SK-N-SH (cell line): ENCODE measurements at regions not wholly inside any gene's neighbourhood (a gene's known extent, or its start where the extent isn't known, plus 50 kb on each side); places are given as distances from the start of the nearest gene placed in this dataset.

ENCODE experiments used
- CTCF ChIA-PET: fragments of 300-600, 350-600 bp; formaldehyde crosslinking; extraction: SDS; loops from one replicate; lab custom pipeline; 2021; lab: Yijun Ruan, JAX
- POLR2A ChIA-PET: fragments of 350-600 bp; sonication (Branson Sonifier 250); formaldehyde crosslinking; extraction: SDS; loops from one replicate; lab custom pipeline; 2020; ENCODE audit warnings: antibody characterized with exemption, inconsistent platforms; lab: Yijun Ruan, JAX
- DNase-seq: peaks from one replicate; pipeline ENCODE4 v3.0.0; 2012
- H2AFZ ChIP-seq: fragments of 200-600 bp; sonication (generic); 2 replicates; pipeline ENCODE4 v1.8.1; 2016; ENCODE audit warnings: antibody characterized with exemption, mild to moderate bottlenecking, low read depth
- H3F3A ChIP-seq: fragments of 200-600 bp; sonication (generic); replicated peaks from 2 replicates; pipeline ENCODE3; 2016; ENCODE audit warnings: antibody characterized with exemption, mild to moderate bottlenecking; ENCODE audit not compliant: insufficient read depth
- H3K27ac ChIP-seq, 2 experiments: fragments of 200-500 bp in 1 of 2; fragments of 200-600 bp in 1 of 2; sonication (Bioruptor generic) in 1 of 2; sonication (generic), shearing (Covaris generic) in 1 of 2; 2 replicates each; pipeline versions ENCODE4 v1.5.1 to v1.6.1; 2014 to 2016; ENCODE audit warnings: low read depth in 2 of 2, inconsistent platforms in 1 of 2, low read length in 1 of 2, mild to moderate bottlenecking in 1 of 2, mixed read lengths in 1 of 2
- H3K27me3 ChIP-seq: fragments of 200-600 bp; sonication (generic), shearing (Covaris generic); 2 replicates; pipeline ENCODE4 v1.6.1; 2016; ENCODE audit warnings: mixed run types; ENCODE audit not compliant: insufficient read depth
- H3K36me3 ChIP-seq, 2 experiments: fragments of 200-500 bp in 1 of 2; fragments of 200-600 bp in 1 of 2; sonication (Bioruptor generic) in 1 of 2; sonication (generic) in 1 of 2; replicated peaks in 1 of 2; 2 replicates each; pipeline versions ENCODE3 to v1.5.1; 2014 to 2016; ENCODE audit warnings: low read length in 1 of 2, mild to moderate bottlenecking in 1 of 2; ENCODE audit not compliant: insufficient read depth in 2 of 2, control insufficient read depth in 1 of 2
- H3K4me1 ChIP-seq, 2 experiments: fragments of 200-500 bp in 1 of 2; fragments of 200-600 bp in 1 of 2; sonication (Bioruptor generic) in 1 of 2; sonication (generic), shearing (Covaris generic) in 1 of 2; 2 replicates each; pipeline versions ENCODE4 v1.5.1 to v1.6.1; 2014 to 2016; ENCODE audit warnings: low read depth in 1 of 2, low read length in 1 of 2, mixed run types in 1 of 2; ENCODE audit not compliant: insufficient read depth in 2 of 2, control insufficient read depth in 1 of 2
- H3K4me2 ChIP-seq: fragments of 200-600 bp; sonication (generic), shearing (Covaris generic); 2 replicates; pipeline ENCODE4 v1.6.1; 2017; ENCODE audit warnings: mixed run types
- H3K4me3 ChIP-seq, 2 experiments: fragments of 200-500 bp in 1 of 2; fragments of 200-600 bp in 1 of 2; sonication (Bioruptor generic) in 1 of 2; sonication (generic), shearing (Covaris generic) in 1 of 2; 2 replicates each; pipeline versions ENCODE4 v1.5.1 to v1.8.1; 2014 to 2016; ENCODE audit warnings: low read depth in 2 of 2, inconsistent platforms in 1 of 2, low read length in 1 of 2, mild to moderate bottlenecking in 1 of 2, mixed read lengths in 1 of 2, moderate library complexity in 1 of 2
- H3K79me2 ChIP-seq: fragments of 200-600 bp; sonication (generic); 2 replicates; pipeline ENCODE4 v1.8.1; 2017; ENCODE audit warnings: mild to moderate bottlenecking; ENCODE audit not compliant: insufficient read depth
- H3K9ac ChIP-seq: fragments of 200-600 bp; sonication (generic); 2 replicates; pipeline ENCODE4 v1.6.1; 2017; ENCODE audit warnings: mixed run types
- H3K9me2 ChIP-seq: fragments of 200-600 bp; sonication (generic); 2 replicates; pipeline ENCODE4 v1.6.1; 2017; ENCODE audit warnings: mixed run types
- H3K9me3 ChIP-seq: fragments of 200-600 bp; sonication (generic); 2 replicates; pipeline ENCODE4 v1.6.1; 2017; ENCODE audit warnings: mixed run types, mild to moderate bottlenecking, moderate library complexity
- H4K20me1 ChIP-seq: fragments of 200-600 bp; sonication (generic); 2 replicates; pipeline ENCODE4 v1.6.1; 2017; ENCODE audit warnings: mild to moderate bottlenecking, mixed run types; ENCODE audit not compliant: insufficient read depth
- CTCF ChIP-seq: fragments of 200-600 bp; sonication (generic); IDR thresholded peaks from 2 replicates; pipeline ENCODE4 v1.6.1; 2017; ENCODE audit warnings: antibody characterized with exemption, mild to moderate bottlenecking, moderate library complexity
- EZH2phosphoT487 ChIP-seq: fragments of 200-600 bp; sonication (generic); IDR thresholded peaks from 2 replicates; pipeline ENCODE4 v1.6.1; 2017; ENCODE audit warnings: low read depth, mixed run types, mild to moderate bottlenecking, antibody characterized with exemption, moderate library complexity, borderline replicate concordance
- FOSL2 ChIP-seq: IDR thresholded peaks from 2 replicates; pipeline ENCODE4 v1.4.0; 2012; ENCODE audit warnings: low read depth, mild to moderate bottlenecking, moderate library complexity, borderline replicate concordance
- FOXJ3 ChIP-seq: sonication (generic); formaldehyde crosslinking; IDR thresholded peaks from 2 replicates; pipeline ENCODE4 v1.5.1; 2020; ENCODE audit warnings: mild to moderate bottlenecking, missing genetic modification reagents
- FOXM1 ChIP-seq: IDR thresholded peaks from 2 replicates; pipeline ENCODE4 v1.4.0; 2012; ENCODE audit warnings: low read depth, mild to moderate bottlenecking
- IRF3 ChIP-seq: fragments of 150-350 bp; IDR thresholded peaks from 2 replicates; pipeline ENCODE4 v1.6.1; 2016; ENCODE audit warnings: mild to moderate bottlenecking, low read depth, low read length
- JUND ChIP-seq: IDR thresholded peaks from 2 replicates; pipeline ENCODE4 v1.4.0; 2012
- MAX ChIP-seq: IDR thresholded peaks from 2 replicates; pipeline ENCODE4 v1.4.0; 2012; ENCODE audit warnings: low read depth
- NFIC ChIP-seq: IDR thresholded peaks from 2 replicates; pipeline ENCODE4 v1.4.0; 2012; ENCODE audit warnings: borderline replicate concordance
- NRF1 ChIP-seq: IDR thresholded peaks from 2 replicates; pipeline ENCODE4 v1.6.1; 2012; ENCODE audit warnings: low read depth, mild to moderate bottlenecking, low read length
- PBX3 ChIP-seq: IDR thresholded peaks from 2 replicates; pipeline ENCODE4; 2012
- POLR2AphosphoS5 ChIP-seq: IDR thresholded peaks from 2 replicates; pipeline ENCODE4 v1.6.1; 2012; ENCODE audit warnings: low read depth, low read length
- RAD21 ChIP-seq: IDR thresholded peaks from 2 replicates; pipeline ENCODE4 v1.6.1; 2012; ENCODE audit warnings: mild to moderate bottlenecking, low read length
- RXRA ChIP-seq: IDR thresholded peaks from 2 replicates; pipeline ENCODE4 v1.4.0; 2012; ENCODE audit warnings: low read depth, mild to moderate bottlenecking, borderline replicate concordance
- SIN3A ChIP-seq: IDR thresholded peaks from 2 replicates; pipeline ENCODE4 v1.6.1; 2012; ENCODE audit warnings: low read depth, mild to moderate bottlenecking, low read length, moderate library complexity, borderline replicate concordance
- TCF12 ChIP-seq: IDR thresholded peaks from 2 replicates; pipeline ENCODE4 v1.4.0; 2012
- TEAD4 ChIP-seq: IDR thresholded peaks from 2 replicates; pipeline ENCODE4 v1.4.0; 2012; ENCODE audit warnings: mild to moderate bottlenecking, borderline replicate concordance; ENCODE audit not compliant: insufficient read depth
- USF1 ChIP-seq: IDR thresholded peaks from 2 replicates; pipeline ENCODE4 v1.4.0; 2012; ENCODE audit warnings: low read depth, borderline replicate concordance
- USF2 ChIP-seq: fragments of 150-350 bp; IDR thresholded peaks from 2 replicates; pipeline ENCODE4 v1.6.1; 2017; ENCODE audit warnings: antibody characterized with exemption, low read length, low read depth, borderline replicate concordance
- YY1 ChIP-seq: IDR thresholded peaks from 2 replicates; pipeline ENCODE4 v1.4.0; 2012; ENCODE audit warnings: low read depth, mild to moderate bottlenecking
- ZBTB33 ChIP-seq: IDR thresholded peaks from 2 replicates; pipeline ENCODE4 v1.4.0; 2012; ENCODE audit warnings: low read depth, borderline replicate concordance
- WGBS: methylation state at CpG from one replicate; pipeline ENCODE4 v1.1.6; 2017; ENCODE audit warnings: low lambda C conversion rate; 5-methylcytosine and 5-hydroxymethylcytosine counted together

- TF ChIP-seq USF1 (no peak), JUND (peak; percentile 71), SIN3A (no peak), YY1 (no peak), RAD21 (no peak), FOXJ3 (CRISPR knock-in tag) (no peak), USF2 (no peak), NRF1 (no peak), RXRA (no peak)
- TF ChIP-seq, all 33 proteins: peak for 8
Measured at GRCh38 chr2:187769437-187769836, 215.2 kb upstream of the TFPI start (continued).

- Histone ChIP-seq H3K9me2 (no peaks in the 10 kb centered on the region), H3K36me3 (no peaks in the 10 kb centered on the region), H3K27me3 (no peaks in the 10 kb centered on the region), H3K4me3 (no peak overlapping the region), H4K20me1 (no peaks in the 10 kb centered on the region), H3K4me1 (peaks cover 0 to 4% of the 10 kb centered on the region in 2 experiments; a peak in 1 of 4 replicates), H3K9me3 (no peaks in the 10 kb centered on the region), H2AFZ (no peak overlapping the region), H3F3A (peaks cover 9% of the 10 kb centered on the region), H3K27ac (peak overlapping the region in 1 of 2 experiments; percentile 50; a peak in 2 of 4 replicates), H3K9ac (no peak overlapping the region), H3K79me2 (no peaks in the 10 kb centered on the region), H3K4me2 (peak overlapping the region; percentile 48; the same call in 1 of the 2 replicates)
- ChIA-PET CTCF (interaction anchor here (0.6 to 0.9 kb wide), 2 partner anchors 13 to 1505 kb away, joined by 3 read pairs; no protein-coding TSS in a partner anchor), POLR2A (no interaction called here)
- 92% methylated on average over 1 of the region's 1 CpG for WGBS
- no peak for DNase-seq
- TF ChIP-seq TCF12 (peak; percentile 85), NFIC (peak; percentile 52; the same call in 1 of the 2 replicates), FOSL2 (peak; percentile 94), USF2 (no peak), CTCF (no peak), IRF3 (no peak), ZBTB33 (0 out of 2 replicates have a peak, but pooled peaks have one; percentile 54), PBX3 (peak; percentile 72), POLR2AphosphoS5 (peak; percentile 48; the same call in 1 of the 2 replicates), JUND (peak; percentile 93), FOXM1 (peak; percentile 48; the same call in 1 of the 2 replicates), USF1 (no peak), EZH2phosphoT487 (no peak), TEAD4 (peak; percentile 89), MAX (no peak)
Measured at GRCh38 chr2:187774551-187775071, 220.4 kb upstream of the TFPI start.
